ENCODE measurements at regions not wholly inside any gene's neighbourhood (a gene's known extent, or its start where the extent isn't known, plus 50 kb on each side); places are given as distances from the start of the nearest gene placed in this dataset.

- TF ChIP-seq CTCF (IDR thresholded peaks at IDR 0.05) (no peak), POLR2A (IDR thresholded peaks at IDR 0.05) (no peak)
These were observed 500.3 kb upstream of the FAM98A start for GRCh38 chr2:34099377-34099776.
